GM06990 (cell line): ENCODE measurements at regions not wholly inside any gene's neighbourhood (a gene's known extent, or its start where the extent isn't known, plus 50 kb on each side); places are given as distances from the start of the nearest gene placed in this dataset.

ENCODE experiments used
- DNase-seq: peaks from one replicate; pipeline ENCODE4 v3.0.0-alpha.2; 2011; ENCODE audit not compliant: insufficient read length; ENCODE audit errors: extremely low read depth
- H3K27me3 ChIP-seq: replicated peaks from 2 replicates; pipeline ENCODE4 v1.6.0; 2011; ENCODE audit warnings: low read length; ENCODE audit not compliant: control insufficient read depth, insufficient read depth
- H3K36me3 ChIP-seq: 2 replicates; pipeline ENCODE4 v1.5.1; 2011; ENCODE audit warnings: low read length; ENCODE audit not compliant: control insufficient read depth, insufficient read depth
- H3K4me3 ChIP-seq: replicated peaks from 2 replicates; pipeline ENCODE4 v1.5.1; 2011; ENCODE audit warnings: low read depth, mild to moderate bottlenecking, control low read depth, low read length
- TF ChIP-seq, protein P1 (sequence below): IDR thresholded peaks from 2 replicates; pipeline ENCODE4 v1.5.1; 2011; ENCODE audit warnings: low read length, control low read depth, mild to moderate bottlenecking, inconsistent platforms; ENCODE audit not compliant: insufficient read depth, poor library complexity, severe bottlenecking

DNA sequence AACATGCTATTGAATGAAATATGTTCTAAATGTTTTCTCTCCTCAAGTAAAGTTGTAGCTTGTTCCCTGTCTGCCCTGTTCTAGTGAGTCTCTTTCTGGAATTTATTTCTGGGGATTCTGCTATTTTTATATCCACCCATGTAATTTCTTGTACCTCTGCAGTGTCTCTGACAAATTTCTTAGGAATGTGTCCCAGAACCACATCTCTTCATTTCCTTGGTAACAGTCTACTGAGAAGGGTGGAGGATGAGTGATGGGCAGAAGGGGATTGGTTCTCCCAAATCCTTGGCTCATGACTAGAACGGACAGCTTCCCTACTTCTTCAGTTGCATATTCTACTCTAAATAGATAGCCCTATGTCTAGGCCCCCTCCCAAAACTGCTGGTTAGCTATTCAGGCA is 490.6 kb upstream of the LINC00305 start:
- no peak for DNase-seq
- TF ChIP-seq, protein P1, sequence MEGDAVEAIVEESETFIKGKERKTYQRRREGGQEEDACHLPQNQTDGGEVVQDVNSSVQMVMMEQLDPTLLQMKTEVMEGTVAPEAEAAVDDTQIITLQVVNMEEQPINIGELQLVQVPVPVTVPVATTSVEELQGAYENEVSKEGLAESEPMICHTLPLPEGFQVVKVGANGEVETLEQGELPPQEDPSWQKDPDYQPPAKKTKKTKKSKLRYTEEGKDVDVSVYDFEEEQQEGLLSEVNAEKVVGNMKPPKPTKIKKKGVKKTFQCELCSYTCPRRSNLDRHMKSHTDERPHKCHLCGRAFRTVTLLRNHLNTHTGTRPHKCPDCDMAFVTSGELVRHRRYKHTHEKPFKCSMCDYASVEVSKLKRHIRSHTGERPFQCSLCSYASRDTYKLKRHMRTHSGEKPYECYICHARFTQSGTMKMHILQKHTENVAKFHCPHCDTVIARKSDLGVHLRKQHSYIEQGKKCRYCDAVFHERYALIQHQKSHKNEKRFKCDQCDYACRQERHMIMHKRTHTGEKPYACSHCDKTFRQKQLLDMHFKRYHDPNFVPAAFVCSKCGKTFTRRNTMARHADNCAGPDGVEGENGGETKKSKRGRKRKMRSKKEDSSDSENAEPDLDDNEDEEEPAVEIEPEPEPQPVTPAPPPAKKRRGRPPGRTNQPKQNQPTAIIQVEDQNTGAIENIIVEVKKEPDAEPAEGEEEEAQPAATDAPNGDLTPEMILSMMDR, result no peak
- no peak overlapping the region for H3K4me3 ChIP-seq
- no peaks in the 10 kb centered on the region for H3K27me3 ChIP-seq
- H3K36me3 ChIP-seq, result no peaks in the 10 kb centered on the region

DNA sequence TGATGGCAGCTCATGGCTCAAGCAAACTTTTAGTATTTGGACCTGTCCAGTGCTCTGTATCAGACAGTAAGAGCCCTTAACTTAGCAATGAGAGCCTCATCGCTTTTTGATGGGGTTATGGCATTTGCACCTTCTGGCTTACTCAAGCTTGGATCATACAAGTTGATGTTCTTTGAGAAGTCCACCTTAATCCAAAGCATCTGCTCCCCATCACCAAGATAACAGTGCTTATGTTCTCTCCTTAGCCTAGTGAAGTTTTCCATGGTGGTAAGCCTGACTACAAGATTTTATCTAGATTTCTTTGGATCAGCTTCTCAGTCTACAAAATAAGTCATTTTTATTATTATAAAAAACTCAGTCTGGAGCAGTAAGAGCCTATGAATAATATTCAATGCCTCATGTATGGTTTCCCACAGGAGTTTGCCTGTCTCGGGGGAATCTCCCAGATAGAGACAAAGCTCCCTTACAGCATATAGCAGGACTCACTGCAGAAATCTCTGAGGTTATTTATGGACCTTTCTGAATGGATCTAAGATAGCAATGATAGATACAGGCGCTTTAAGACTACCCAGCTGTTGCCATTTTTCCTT is 472.2 kb upstream of the LINC00305 start:
- DNase-seq, result no peak
- Histone ChIP-seq H3K4me3 (no peak overlapping the region), H3K36me3 (no peaks in the 10 kb centered on the region), H3K27me3 (no peaks in the 10 kb centered on the region)
- TF ChIP-seq, protein P1, result no peak

DNA sequence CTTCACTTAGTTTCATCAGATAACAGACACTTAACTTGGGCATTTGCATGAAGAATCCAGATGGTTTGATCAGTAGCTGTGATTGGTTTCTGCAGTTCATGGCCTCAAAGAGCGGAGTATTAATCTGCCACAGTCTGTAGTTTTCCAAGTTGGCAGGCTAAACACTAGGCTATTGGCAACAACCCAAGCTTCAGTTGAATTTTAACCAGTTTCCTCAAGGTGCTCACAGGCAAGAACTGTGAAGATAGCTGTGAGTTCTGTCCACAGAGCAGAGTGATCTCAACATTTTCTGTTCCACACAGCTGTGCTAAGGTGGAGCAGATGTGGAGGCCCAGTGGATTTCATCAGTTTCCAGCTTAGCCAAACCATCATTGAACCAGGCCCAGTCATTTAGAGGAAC is 469.5 kb upstream of the LINC00305 start:
- H3K36me3 ChIP-seq, result no peaks in the 10 kb centered on the region
- H3K27me3 ChIP-seq, result no peaks in the 10 kb centered on the region
- TF ChIP-seq, protein P1, result no peak
- no peak for DNase-seq
- H3K4me3 ChIP-seq, result no peak overlapping the region

DNA sequence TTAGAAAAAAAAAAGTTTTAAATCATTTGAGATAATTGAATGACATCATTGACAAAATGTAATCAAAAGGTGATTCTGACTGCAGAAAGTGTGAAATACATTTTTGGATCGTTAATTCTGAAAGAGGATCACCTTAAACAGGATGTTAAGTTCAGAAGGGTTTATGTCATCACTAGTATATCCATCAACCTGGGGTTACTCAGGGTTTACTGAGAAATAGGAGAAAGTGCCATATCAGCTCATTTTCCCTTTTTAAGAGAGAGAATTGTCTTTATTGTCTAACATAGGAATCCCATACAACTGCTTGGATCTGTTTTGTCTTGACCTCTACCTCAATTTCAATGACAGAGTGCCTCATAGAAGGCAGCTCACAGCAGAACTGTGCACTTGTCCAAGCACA is 466.1 kb upstream of the LINC00305 start:
- TF ChIP-seq, protein P1, result no peak

DNA sequence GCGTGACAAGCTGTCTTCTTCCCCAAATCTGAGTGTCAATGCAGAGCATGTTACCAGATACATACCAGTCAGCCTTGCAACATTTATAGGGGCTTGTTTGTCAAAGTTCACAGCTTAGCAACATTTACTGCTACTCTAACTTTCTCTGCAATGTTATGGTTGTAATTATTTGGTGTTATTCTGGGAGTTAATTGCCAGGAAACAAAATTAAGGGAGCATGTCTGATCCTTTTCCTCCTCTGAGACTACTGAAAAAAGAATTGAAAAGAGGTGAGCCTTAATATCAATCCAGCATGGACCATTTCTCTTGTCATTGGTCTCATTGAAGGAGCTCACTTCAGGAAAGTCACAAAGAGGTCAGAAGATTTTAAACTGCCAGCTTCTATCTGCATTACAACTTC is 465.6 kb upstream of the LINC00305 start:
- Histone ChIP-seq H3K4me3 (no peak overlapping the region), H3K27me3 (no peaks in the 10 kb centered on the region), H3K36me3 (no peaks in the 10 kb centered on the region)
- TF ChIP-seq, protein P1, result no peak
- DNase-seq, result no peak

More for the DNA sequence above, 466.1 kb upstream of the LINC00305 start:
- Histone ChIP-seq H3K27me3 (no peaks in the 10 kb centered on the region), H3K36me3 (no peaks in the 10 kb centered on the region), H3K4me3 (no peak overlapping the region)
- DNase-seq, result no peak

DNA sequence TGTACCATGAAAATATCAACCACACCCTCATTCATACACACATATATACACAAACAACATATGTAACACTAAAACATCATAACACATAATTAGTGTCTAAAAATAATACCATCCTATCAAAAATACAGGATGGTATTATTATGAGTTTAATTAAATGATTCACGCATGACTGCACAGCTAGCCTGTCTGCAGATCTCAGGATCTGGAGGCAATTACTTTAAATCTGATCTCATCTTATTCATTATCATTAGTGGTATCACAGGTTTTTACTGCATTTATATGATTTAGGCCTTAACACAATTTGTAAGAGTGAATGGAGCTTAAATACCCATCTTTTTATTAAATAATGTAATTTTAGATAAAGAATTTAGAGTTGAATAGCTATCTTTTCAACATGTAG is 443.4 kb upstream of the LINC00305 start:
- Histone ChIP-seq H3K27me3 (no peaks in the 10 kb centered on the region), H3K4me3 (no peak overlapping the region)
- DNase-seq, result no peak

More for the DNA sequence above, 443.4 kb upstream of the LINC00305 start:
- no peaks in the 10 kb centered on the region for H3K36me3 ChIP-seq
- TF ChIP-seq, protein P1, result no peak
